K562 (cell line): ENCODE measurements at regions not wholly inside any gene's neighbourhood (a gene's known extent, or its start where the extent isn't known, plus 50 kb on each side); places are given as distances from the start of the nearest gene placed in this dataset.

Source experiments
- ATAC-seq: fragments of 200-7000 bp; cut with Tn5 transposase; 3 replicates; pipeline ENCODE4 v1.9.1; 2020; ENCODE audit warnings: moderate library complexity
- BruUV-seq: library from RNA; stranded (reverse); fragments of 400-500 nt; replicated peaks from 2 replicates; lab custom pipeline; 2021; lab: Mats Ljungman, UMichigan
- CTCF ChIA-PET: fragments of 300-600 bp; formaldehyde crosslinking; extraction: SDS; loops from one replicate; lab custom pipeline; 2021; ENCODE audit warnings: low intra/inter-chr PET ratio; lab: Yijun Ruan, JAX
- POLR2A ChIA-PET: fragments of 300-600, 350-650 bp; sonication (Branson Sonifier 250); formaldehyde crosslinking; extraction: SDS; loops from one replicate; lab custom pipeline; 2021; ENCODE audit warnings: antibody characterized with exemption, inconsistent platforms; lab: Yijun Ruan, JAX
- DNase-seq, 4 experiments: peaks; one replicate each; pipeline versions ENCODE4 v3.0.0 to v3.0.0-alpha.2; 2011 to 2018; ENCODE audit warnings: low spot score in 3 of 4, mixed read lengths in 3 of 4; ENCODE audit errors: extremely low read depth in 1 of 4
- FAIRE-seq: peaks from 2 replicates; lab custom pipeline; 2011; peaks lifted over from hg19 to GRCh38; lab: Jason Lieb, UNC
- H2AFZ ChIP-seq: 2 replicates; pipeline ENCODE4 v1.6.0; 2011; ENCODE audit warnings: low read depth, low read length, control low read depth, inconsistent platforms
- H3K27ac ChIP-seq: fragments of 200-600 bp; 3 replicates; pipeline ENCODE4 v1.8.0; 2011; ENCODE audit warnings: low read depth, mild to moderate bottlenecking, control low read depth, inconsistent platforms, low read length, moderate library complexity, mixed read lengths; ENCODE audit errors: extremely low read depth
- H3K27me3 ChIP-seq, 2 experiments: fragments of 300-600 bp in 1 of 2; 2 replicates in 1 of 2; 3 replicates in 1 of 2; pipeline versions ENCODE4 v1.6.0 to v1.8.0; 2011; ENCODE audit warnings: inconsistent platforms in 2 of 2, low read length in 2 of 2, mild to moderate bottlenecking in 1 of 2, mixed read lengths in 1 of 2, moderate library complexity in 1 of 2; ENCODE audit not compliant: control insufficient read depth in 2 of 2, insufficient read depth in 2 of 2
- H3K36me3 ChIP-seq: fragments of 300-600 bp; 3 replicates; pipeline ENCODE4 v1.8.0; 2011; ENCODE audit warnings: mild to moderate bottlenecking, low read length, inconsistent platforms; ENCODE audit not compliant: control insufficient read depth, insufficient read depth
- H3K4me1 ChIP-seq, 2 experiments: fragments of 200-600 bp in 1 of 2; replicated peaks in 1 of 2; 2 replicates in 1 of 2; 3 replicates in 1 of 2; pipeline versions ENCODE4 v1.5.1 to v1.8.0; 2011; ENCODE audit warnings: inconsistent platforms in 2 of 2, low read length in 2 of 2, mild to moderate bottlenecking in 1 of 2, mixed read lengths in 1 of 2, moderate library complexity in 1 of 2; ENCODE audit not compliant: control insufficient read depth in 2 of 2, insufficient read depth in 2 of 2
- H3K4me2 ChIP-seq: 2 replicates; pipeline ENCODE4 v1.6.1; 2011; ENCODE audit warnings: low read length, control low read depth, inconsistent platforms, mixed read lengths; ENCODE audit not compliant: insufficient read depth
- H3K4me3 ChIP-seq: fragments of 200-600 bp; sonication (generic), shearing (Covaris generic); 2 replicates; pipeline ENCODE4 v1.5.1; 2016; ENCODE audit warnings: control low read depth, inconsistent platforms
- H3K79me2 ChIP-seq: fragments of 200-600 bp; 3 replicates; pipeline ENCODE4 v1.8.0; 2011; ENCODE audit warnings: low read length, inconsistent platforms; ENCODE audit not compliant: control insufficient read depth, insufficient read depth
- H3K9ac ChIP-seq, 2 experiments: 2 replicates each; pipeline versions ENCODE4 v1.6.0 to v1.6.1; 2011; ENCODE audit warnings: low read depth in 2 of 2, low read length in 2 of 2, control low read depth in 1 of 2, inconsistent platforms in 1 of 2, mild to moderate bottlenecking in 1 of 2, mixed read lengths in 1 of 2; ENCODE audit not compliant: insufficient read depth in 1 of 2
- H3K9me1 ChIP-seq: one replicate; pipeline ENCODE4 v1.6.0; 2011; ENCODE audit warnings: inconsistent platforms, mild to moderate bottlenecking, low read length, moderate library complexity; ENCODE audit not compliant: control insufficient read depth, insufficient read depth
- H3K9me3 ChIP-seq: replicated peaks from 2 replicates; pipeline ENCODE4 v1.5.1; 2011; ENCODE audit warnings: low read depth, low read length, inconsistent platforms; ENCODE audit not compliant: control insufficient read depth, insufficient read depth
- H4K20me1 ChIP-seq: replicated peaks from 2 replicates; pipeline ENCODE4 v1.6.1; 2011; ENCODE audit warnings: low read length, inconsistent platforms, mixed read lengths; ENCODE audit not compliant: control insufficient read depth, insufficient read depth
- CTBP1 ChIP-seq: fragments of 450-650 bp; IDR thresholded peaks from 2 replicates; pipeline ENCODE4 v1.6.1; 2016; ENCODE audit warnings: borderline replicate concordance
- NCOA6 ChIP-seq: fragments of 450-650 bp; IDR thresholded peaks from 2 replicates; pipeline ENCODE4 v1.6.1; 2017; ENCODE audit warnings: mild to moderate bottlenecking
- PHF21A ChIP-seq: fragments of 450-650 bp; IDR thresholded peaks from 2 replicates; pipeline ENCODE4 v1.6.1; 2017; ENCODE audit warnings: low read depth, borderline replicate concordance
- POLR2AphosphoS5 ChIP-seq: IDR thresholded peaks from 2 replicates; pipeline ENCODE4 v1.6.1; 2011; ENCODE audit warnings: mild to moderate bottlenecking, low read depth, low read length, moderate library complexity; ENCODE audit not compliant: control insufficient read depth, insufficient read depth
- PRPF4 ChIP-seq: fragments of 200-400 bp; formaldehyde crosslinking; IDR thresholded peaks from one replicate; pipeline ENCODE4 v1.6.1; 2017; ENCODE audit warnings: low read length, low read depth, mild to moderate bottlenecking; ENCODE audit not compliant: insufficient read depth, poor library complexity, severe bottlenecking
- ZNF324 ChIP-seq: fragments of 250-450 bp; sonication (Bioruptor Pico); IDR thresholded peaks from 2 replicates; pipeline ENCODE4 v1.4.0; 2020; ENCODE audit warnings: mild to moderate bottlenecking
- WGBS: fragments of 100-300 bp; shearing (Covaris generic); methylation state at CpG from one replicate; pipeline ENCODE4 v1.1.6; 2016; ENCODE audit warnings: low coverage, mixed read lengths; ENCODE audit not compliant: insufficient coverage; ENCODE audit errors: missing lambda C conversion rate; 5-methylcytosine and 5-hydroxymethylcytosine counted together
- in situ Hi-C: fragments of 300-500 bp; cut with MboI; formaldehyde crosslinking; loops from 4 replicates; pipeline ENCODE4 v1.15.0; 2018; ENCODE audit warnings: inconsistent platforms, mixed read lengths
- intact Hi-C: fragments of 100-400 bp; cut with micrococcal nuclease; formaldehyde crosslinking; loops from 2 replicates; pipeline ENCODE4 v1.14.2; 2022
- TF ChIP-seq, protein P1 (sequence below): fragments of 450-650 bp; IDR thresholded peaks from 2 replicates; pipeline ENCODE4 v1.6.1; 2014; ENCODE audit warnings: low read depth, mild to moderate bottlenecking, moderate library complexity, borderline replicate concordance

DNA sequence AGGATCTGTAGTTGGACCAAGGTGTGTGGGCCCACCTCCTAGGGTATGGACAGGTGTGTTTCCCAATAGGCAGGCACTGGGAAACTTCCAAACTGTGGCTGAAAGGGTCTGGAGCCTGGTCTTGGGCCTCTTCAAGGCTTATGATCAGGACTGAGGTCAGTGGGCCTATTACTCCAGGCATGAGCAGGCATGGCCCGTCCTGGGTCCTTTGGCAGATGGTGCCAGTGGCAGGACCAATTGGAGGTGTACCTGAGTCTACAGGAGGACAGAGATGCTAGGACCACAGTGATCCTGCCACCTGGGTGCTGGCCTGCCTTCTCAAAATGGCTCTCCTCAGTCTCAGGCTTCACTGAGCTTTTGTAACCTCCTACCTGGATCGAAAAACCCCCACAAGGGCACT, 95.4 kb downstream of the RAB18 start:
- ChIA-PET CTCF (no interaction called here), POLR2A (no interaction called here)
- H3K27me3 ChIP-seq = 0 out of 5 replicates have a peak, but pooled peaks cover 0 to 4% of the 10 kb centered on the region in 2 experiments
- no peak for FAIRE-seq
- TF ChIP-seq PHF21A = no peak
- no peak for TF ChIP-seq CTBP1
- TF ChIP-seq POLR2AphosphoS5 = no peak
- no peak for TF ChIP-seq ZNF324 (CRISPR knock-in tag)
- TF ChIP-seq NCOA6 = no peak
- TF ChIP-seq, protein P1, sequence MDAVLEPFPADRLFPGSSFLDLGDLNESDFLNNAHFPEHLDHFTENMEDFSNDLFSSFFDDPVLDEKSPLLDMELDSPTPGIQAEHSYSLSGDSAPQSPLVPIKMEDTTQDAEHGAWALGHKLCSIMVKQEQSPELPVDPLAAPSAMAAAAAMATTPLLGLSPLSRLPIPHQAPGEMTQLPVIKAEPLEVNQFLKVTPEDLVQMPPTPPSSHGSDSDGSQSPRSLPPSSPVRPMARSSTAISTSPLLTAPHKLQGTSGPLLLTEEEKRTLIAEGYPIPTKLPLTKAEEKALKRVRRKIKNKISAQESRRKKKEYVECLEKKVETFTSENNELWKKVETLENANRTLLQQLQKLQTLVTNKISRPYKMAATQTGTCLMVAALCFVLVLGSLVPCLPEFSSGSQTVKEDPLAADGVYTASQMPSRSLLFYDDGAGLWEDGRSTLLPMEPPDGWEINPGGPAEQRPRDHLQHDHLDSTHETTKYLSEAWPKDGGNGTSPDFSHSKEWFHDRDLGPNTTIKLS = no peak
- no peak for TF ChIP-seq PRPF4
- H3K4me1 ChIP-seq = no peaks in the 10 kb centered on the region
- no peak overlapping the region for H3K27ac ChIP-seq
- in situ Hi-C loops (no loop called here), intact Hi-C loops (no loop called here)
- 0% methylated on average over 2 of the region's 2 CpGs for WGBS
- no peak for ATAC-seq
- H3K9me3 ChIP-seq = no peaks in the 10 kb centered on the region
- H3K79me2 ChIP-seq = no peaks in the 10 kb centered on the region
- DNase-seq = no peak
- no peak overlapping the region for H3K4me2 ChIP-seq
- H3K4me3 ChIP-seq = no peak overlapping the region
- H3K9ac ChIP-seq = no peak overlapping the region
- no peaks in the 10 kb centered on the region for H3K9me1 ChIP-seq
- H2AFZ ChIP-seq = no peak overlapping the region
- BruUV-seq = no TSS peak
- H4K20me1 ChIP-seq = no peaks in the 10 kb centered on the region; the same call in 1 of the 2 replicates
- no peaks in the 10 kb centered on the region for H3K36me3 ChIP-seq
